Calu3 (cell line): ENCODE measurements at regions not wholly inside any gene's neighbourhood (a gene's known extent, or its start where the extent isn't known, plus 50 kb on each side); places are given as distances from the start of the nearest gene placed in this dataset.

Experiments used
- BruUV-seq: library from RNA; stranded (reverse); fragments of 400-500 nt; replicated peaks from 2 replicates; lab custom pipeline; 2021; lab: Mats Ljungman, UMichigan
- CTCF ChIA-PET: fragments of 300-600 bp; sonication (Branson Sonifier 250); formaldehyde crosslinking; loops from one replicate; lab custom pipeline; 2022; ENCODE audit warnings: antibody characterized with exemption; lab: Charles Lee
- DNase-seq: peaks from one replicate; pipeline ENCODE4 v3.0.0; 2022
- H3K27ac Mint-ChIP-seq: one replicate; pipeline ENCODE4 v1.8.0; 2022; ENCODE audit warnings: mixed read lengths; ENCODE audit not compliant: unreplicated experiment
- H3K27me3 Mint-ChIP-seq: one replicate; pipeline ENCODE4 v1.8.0; 2022; ENCODE audit warnings: mixed read lengths; ENCODE audit not compliant: unreplicated experiment
- H3K36me3 Mint-ChIP-seq: one replicate; pipeline ENCODE4 v1.8.0; 2022; ENCODE audit warnings: mild to moderate bottlenecking, moderate library complexity, mixed read lengths; ENCODE audit not compliant: insufficient read depth, unreplicated experiment
- H3K4me1 Mint-ChIP-seq: one replicate; pipeline ENCODE4 v1.8.0; 2022; ENCODE audit warnings: mild to moderate bottlenecking, low read depth, mixed read lengths; ENCODE audit not compliant: unreplicated experiment
- H3K4me3 Mint-ChIP-seq: one replicate; pipeline ENCODE4 v1.8.0; 2022; ENCODE audit warnings: mild to moderate bottlenecking, low read depth, moderate library complexity, mixed read lengths; ENCODE audit not compliant: unreplicated experiment
- H3K9me3 Mint-ChIP-seq: one replicate; pipeline ENCODE4 v1.8.0; 2022; ENCODE audit warnings: low read depth, mixed read lengths; ENCODE audit not compliant: unreplicated experiment
- intact Hi-C: fragments of 100-400 bp; cut with micrococcal nuclease; formaldehyde crosslinking; loops from one replicate; pipeline ENCODE4 v1.10.0; 2022; ENCODE audit not compliant: unreplicated experiment
- TF ChIP-seq, protein P1 (sequence below): fragments of 200-600 bp; IDR thresholded peaks from one replicate; pipeline ENCODE4 v1.8.0; 2022; ENCODE audit warnings: antibody characterized with exemption; ENCODE audit not compliant: unreplicated experiment

GRCh38 chr1:194080826-194081225 lies 894.4 kb upstream of the B3GALT2 start:
- TF ChIP-seq, protein P1, sequence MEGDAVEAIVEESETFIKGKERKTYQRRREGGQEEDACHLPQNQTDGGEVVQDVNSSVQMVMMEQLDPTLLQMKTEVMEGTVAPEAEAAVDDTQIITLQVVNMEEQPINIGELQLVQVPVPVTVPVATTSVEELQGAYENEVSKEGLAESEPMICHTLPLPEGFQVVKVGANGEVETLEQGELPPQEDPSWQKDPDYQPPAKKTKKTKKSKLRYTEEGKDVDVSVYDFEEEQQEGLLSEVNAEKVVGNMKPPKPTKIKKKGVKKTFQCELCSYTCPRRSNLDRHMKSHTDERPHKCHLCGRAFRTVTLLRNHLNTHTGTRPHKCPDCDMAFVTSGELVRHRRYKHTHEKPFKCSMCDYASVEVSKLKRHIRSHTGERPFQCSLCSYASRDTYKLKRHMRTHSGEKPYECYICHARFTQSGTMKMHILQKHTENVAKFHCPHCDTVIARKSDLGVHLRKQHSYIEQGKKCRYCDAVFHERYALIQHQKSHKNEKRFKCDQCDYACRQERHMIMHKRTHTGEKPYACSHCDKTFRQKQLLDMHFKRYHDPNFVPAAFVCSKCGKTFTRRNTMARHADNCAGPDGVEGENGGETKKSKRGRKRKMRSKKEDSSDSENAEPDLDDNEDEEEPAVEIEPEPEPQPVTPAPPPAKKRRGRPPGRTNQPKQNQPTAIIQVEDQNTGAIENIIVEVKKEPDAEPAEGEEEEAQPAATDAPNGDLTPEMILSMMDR = no peak
- no peak overlapping the region for H3K27ac Mint-ChIP-seq
- no peaks in the 10 kb centered on the region for H3K27me3 Mint-ChIP-seq
- H3K4me3 Mint-ChIP-seq = no peak overlapping the region
- intact Hi-C loops = no loop called here
- no peaks in the 10 kb centered on the region for H3K4me1 Mint-ChIP-seq
- no peak for DNase-seq
- CTCF ChIA-PET = no interaction called here
- no peaks in the 10 kb centered on the region for H3K9me3 Mint-ChIP-seq
- no peaks in the 10 kb centered on the region for H3K36me3 Mint-ChIP-seq
- no TSS peak for BruUV-seq

GRCh38 chr1:194078765-194079164 lies 892.4 kb upstream of the B3GALT2 start:
- no TSS peak for BruUV-seq
- Mint-ChIP-seq H3K27ac (no peak overlapping the region), H3K4me1 (no peaks in the 10 kb centered on the region), H3K27me3 (no peaks in the 10 kb centered on the region), H3K36me3 (no peaks in the 10 kb centered on the region), H3K9me3 (no peaks in the 10 kb centered on the region), H3K4me3 (no peak overlapping the region)
- TF ChIP-seq, protein P1 = no peak
- intact Hi-C loops = no loop called here
- DNase-seq = no peak
- CTCF ChIA-PET = no interaction called here

DNA sequence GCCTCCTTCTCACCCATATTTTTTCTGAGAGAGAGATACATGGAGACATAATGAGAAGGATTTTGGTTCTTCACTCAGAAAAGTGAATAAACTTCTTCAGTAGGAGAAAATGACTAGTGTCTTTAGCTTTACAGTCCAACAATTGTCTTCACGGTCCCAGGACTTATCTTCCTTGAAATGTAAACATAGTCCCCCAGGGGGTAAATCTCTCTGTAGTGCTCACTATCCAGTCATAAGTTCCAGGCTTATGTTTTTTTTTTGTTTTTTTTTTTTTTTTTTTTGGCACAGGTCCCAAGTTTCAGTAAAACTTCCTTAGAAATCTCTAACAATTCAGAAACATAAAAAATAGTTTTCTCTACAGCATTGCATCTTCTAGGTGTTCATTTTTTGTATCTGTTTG lies 890.2 kb upstream of the B3GALT2 start:
- H3K9me3 Mint-ChIP-seq = no peaks in the 10 kb centered on the region

GRCh38 chr1:194073833-194074232 lies 887.4 kb upstream of the B3GALT2 start:
- Mint-ChIP-seq H3K27me3 (no peaks in the 10 kb centered on the region), H3K36me3 (no peaks in the 10 kb centered on the region), H3K27ac (no peak overlapping the region), H3K4me1 (no peaks in the 10 kb centered on the region), H3K4me3 (no peak overlapping the region), H3K9me3 (no peaks in the 10 kb centered on the region)
- TF ChIP-seq, protein P1 = no peak
- no TSS peak for BruUV-seq
- DNase-seq = no peak
- intact Hi-C loops = no loop called here
- CTCF ChIA-PET = no interaction called here

More for the DNA sequence above, 890.2 kb upstream of the B3GALT2 start:
- no peak for DNase-seq
- Mint-ChIP-seq H3K27ac (no peak overlapping the region), H3K27me3 (no peaks in the 10 kb centered on the region), H3K36me3 (no peaks in the 10 kb centered on the region), H3K4me3 (no peak overlapping the region), H3K4me1 (no peaks in the 10 kb centered on the region)
- BruUV-seq = no TSS peak
- TF ChIP-seq, protein P1 = no peak
- CTCF ChIA-PET = no interaction called here
- intact Hi-C loops = no loop called here

- TF ChIP-seq, protein P1 = no peak
- H3K4me1 Mint-ChIP-seq = no peaks in the 10 kb centered on the region
- CTCF ChIA-PET = no interaction called here
- intact Hi-C loops = no loop called here
- no peak overlapping the region for H3K27ac Mint-ChIP-seq
- H3K27me3 Mint-ChIP-seq = no peaks in the 10 kb centered on the region
- no TSS peak for BruUV-seq
- DNase-seq = no peak
- H3K36me3 Mint-ChIP-seq = no peaks in the 10 kb centered on the region
- H3K9me3 Mint-ChIP-seq = no peaks in the 10 kb centered on the region
- H3K4me3 Mint-ChIP-seq = no peak overlapping the region
These were observed 884.8 kb upstream of the B3GALT2 start for GRCh38 chr1:194071205-194071604.
